MCF 10A (cell line): ENCODE measurements at regions not wholly inside any gene's neighbourhood (a gene's known extent, or its start where the extent isn't known, plus 50 kb on each side); places are given as distances from the start of the nearest gene placed in this dataset.
A peak's percentile ranks its signal among the peaks of the same experiment; 100 is the strongest.
"Not testable (repeated sequence)": the region's sequence is repeated elsewhere in the genome, so short reads cannot be mapped to it uniquely, and the experiment has no call there.

ENCODE experiments used
- BruUV-seq: library from RNA; stranded (reverse); fragments of 400-500 nt; replicated peaks from 2 replicates; lab custom pipeline; 2021; lab: Mats Ljungman, UMichigan
- CTCF ChIA-PET: fragments of 300-600 bp; sonication (Branson Sonifier 250); formaldehyde crosslinking; extraction: SDS; loops from one replicate; lab custom pipeline; 2021; ENCODE audit warnings: antibody characterized with exemption, inconsistent platforms; lab: Yijun Ruan, JAX
- POLR2A ChIA-PET: fragments of 300-600, 350-650 bp; sonication (Branson Sonifier 250); formaldehyde crosslinking; extraction: SDS; loops from one replicate; lab custom pipeline; 2020; ENCODE audit warnings: antibody characterized with exemption, inconsistent platforms; lab: Yijun Ruan, JAX
- DNase-seq: peaks from one replicate; pipeline ENCODE4 v3.0.0-alpha.2; 2018; ENCODE audit not compliant: unreplicated experiment
- H3K27ac Mint-ChIP-seq: one replicate; pipeline ENCODE4 v1.8.0; 2022; ENCODE audit warnings: mild to moderate bottlenecking, low read depth, mixed read lengths; ENCODE audit not compliant: unreplicated experiment
- H3K27me3 Mint-ChIP-seq: one replicate; pipeline ENCODE4 v1.8.0; 2022; ENCODE audit warnings: mixed read lengths; ENCODE audit not compliant: insufficient read depth, unreplicated experiment
- H3K36me3 Mint-ChIP-seq: one replicate; pipeline ENCODE4 v1.8.0; 2022; ENCODE audit warnings: mild to moderate bottlenecking, moderate library complexity, mixed read lengths; ENCODE audit not compliant: insufficient read depth, unreplicated experiment
- H3K4me1 Mint-ChIP-seq: one replicate; pipeline ENCODE4 v1.8.0; 2022; ENCODE audit warnings: mixed read lengths; ENCODE audit not compliant: insufficient read depth, unreplicated experiment
- H3K4me3 Mint-ChIP-seq: one replicate; pipeline ENCODE4 v1.8.0; 2022; ENCODE audit warnings: mild to moderate bottlenecking, moderate library complexity, mixed read lengths; ENCODE audit not compliant: unreplicated experiment
- H3K9me3 Mint-ChIP-seq: one replicate; pipeline ENCODE4 v1.8.0; 2022; ENCODE audit warnings: mixed read lengths; ENCODE audit not compliant: unreplicated experiment
- CTCF ChIP-seq: fragments of 200-600 bp; IDR thresholded peaks from one replicate; pipeline ENCODE4 v1.8.0; 2022; ENCODE audit warnings: antibody characterized with exemption, mild to moderate bottlenecking; ENCODE audit not compliant: unreplicated experiment
- intact Hi-C: fragments of 100-400 bp; cut with micrococcal nuclease; formaldehyde crosslinking; loops from 2 replicates; pipeline ENCODE4 v1.14.1; 2022

DNA sequence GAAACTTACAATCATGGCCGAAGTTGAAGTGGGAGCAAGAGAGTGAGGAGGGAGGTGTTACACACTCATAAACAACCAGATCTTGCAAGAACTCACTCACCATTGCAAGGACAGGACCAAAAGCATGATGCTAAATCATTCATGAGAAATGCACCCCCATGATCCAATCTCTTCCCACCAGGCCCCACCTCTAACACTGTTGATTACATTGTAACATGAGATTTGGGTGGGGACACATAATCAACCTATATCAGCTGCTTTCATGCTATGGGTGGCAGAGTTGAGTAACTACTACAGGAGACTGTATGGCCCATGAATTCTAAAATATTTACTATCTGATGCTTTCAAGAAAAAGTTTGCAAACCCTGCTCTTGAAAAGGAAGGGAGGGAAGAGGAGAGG lies 155.1 kb downstream of the DEFB131A start:
- Mint-ChIP-seq H3K27ac (no peak overlapping the region), H3K9me3 (peaks cover 15% of the 10 kb centered on the region)
- no TSS peak for BruUV-seq

GRCh38 chr4:9600246-9600645 lies 156.0 kb downstream of the DEFB131A start:
- Mint-ChIP-seq H3K27me3 (no peaks in the 10 kb centered on the region), H3K4me1 (peaks cover 10% of the 10 kb centered on the region), H3K36me3 (no peaks in the 10 kb centered on the region), H3K4me3 (no peak overlapping the region), H3K27ac (no peak overlapping the region), H3K9me3 (peaks cover 14% of the 10 kb centered on the region)
- no peak for TF ChIP-seq CTCF
- intact Hi-C loops = no loop called here
- no TSS peak for BruUV-seq
- ChIA-PET POLR2A (no interaction called here), CTCF (no interaction called here)
- no peak for DNase-seq

More for the DNA sequence above, 155.1 kb downstream of the DEFB131A start:
- no peak overlapping the region for H3K4me3 Mint-ChIP-seq
- CTCF ChIA-PET = interaction anchor here (1.0 kb wide), 1 partner anchor 67 kb away, joined by 3 read pairs; no protein-coding TSS in a partner anchor
- H3K27me3 Mint-ChIP-seq = no peaks in the 10 kb centered on the region
- no peak for TF ChIP-seq CTCF
- intact Hi-C loops = no loop called here
- peaks cover 4% of the 10 kb centered on the region for H3K4me1 Mint-ChIP-seq
- no peak for DNase-seq
- POLR2A ChIA-PET = no interaction called here
- no peaks in the 10 kb centered on the region for H3K36me3 Mint-ChIP-seq

DNA sequence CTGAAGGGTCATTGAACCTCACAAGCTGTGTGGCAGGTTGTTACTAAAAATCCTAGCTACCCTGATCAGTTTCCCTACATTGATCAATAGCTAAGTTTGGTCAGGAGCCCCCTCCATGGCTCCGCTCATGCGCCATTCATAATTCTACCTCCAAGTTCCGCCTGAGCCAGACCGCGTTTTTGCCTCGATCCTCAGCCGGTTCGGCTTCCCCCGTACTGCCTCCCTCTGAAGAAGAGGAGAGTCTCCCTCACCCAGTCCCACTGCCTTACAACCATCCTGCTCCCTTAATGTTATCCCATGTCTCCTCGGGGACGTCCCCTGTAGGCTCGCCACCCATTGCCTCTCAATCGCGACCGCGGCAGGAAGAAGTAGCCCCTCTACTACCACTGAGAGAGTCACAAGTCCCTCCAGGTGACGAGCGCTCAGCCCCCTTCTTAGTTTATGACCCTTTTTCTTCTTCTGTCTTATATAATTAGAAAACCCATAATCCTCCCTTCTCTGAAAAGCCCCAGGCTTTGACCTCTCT lies 158.2 kb downstream of the DEFB131A start:
- H3K36me3 Mint-ChIP-seq = no peaks in the 10 kb centered on the region
- CTCF ChIA-PET = no interaction called here
- intact Hi-C loops = no loop called here
- no peak for TF ChIP-seq CTCF
- H3K4me1 Mint-ChIP-seq = peaks cover 10% of the 10 kb centered on the region
- no peak overlapping the region for H3K27ac Mint-ChIP-seq
- POLR2A ChIA-PET = no interaction called here
- no peaks in the 10 kb centered on the region for H3K9me3 Mint-ChIP-seq
- no peak overlapping the region for H3K4me3 Mint-ChIP-seq
- BruUV-seq = no TSS peak
- no peak for DNase-seq
- H3K27me3 Mint-ChIP-seq = no peaks in the 10 kb centered on the region

GRCh38 chr4:9604031-9604892 lies 160.0 kb downstream of the DEFB131A start:
- intact Hi-C loops = not testable (repeated sequence)

GRCh38 chr4:9604893-9605190 lies 160.6 kb downstream of the DEFB131A start:
- H3K4me1 Mint-ChIP-seq = peaks cover 10% of the 10 kb centered on the region
- H3K9me3 Mint-ChIP-seq, H3K36me3 Mint-ChIP-seq, DNase-seq, H3K27me3 Mint-ChIP-seq, intact Hi-C loops, CTCF ChIA-PET, BruUV-seq, POLR2A ChIA-PET: not testable (repeated sequence)
- peak overlapping the region; percentile 67 for H3K4me3 Mint-ChIP-seq
- peak overlapping the region; percentile 87 for H3K27ac Mint-ChIP-seq

More at GRCh38 chr4:9604031-9604892, 160.0 kb downstream of the DEFB131A start:
- H3K36me3 Mint-ChIP-seq, BruUV-seq, H3K9me3 Mint-ChIP-seq, POLR2A ChIA-PET, CTCF ChIA-PET, H3K27me3 Mint-ChIP-seq: not testable (repeated sequence)
- peak overlapping the region; percentile 67 for H3K4me3 Mint-ChIP-seq
- DNase-seq = peak; percentile 21
- H3K27ac Mint-ChIP-seq = peak overlapping the region; percentile 87
- peaks cover 10% of the 10 kb centered on the region for H3K4me1 Mint-ChIP-seq
